Activated CD8-positive, alpha-beta T cell treated with anti-CD3 and anti-CD28 coated beads, Interleukin-2, amount 10 ng/mL, durations not matched to agents 7 days and 5 days (primary cell): ENCODE measurements at regions not wholly inside any gene's neighbourhood (a gene's known extent, or its start where the extent isn't known, plus 50 kb on each side); places are given as distances from the start of the nearest gene placed in this dataset.
"Not testable (repeated sequence)": the region's sequence is repeated elsewhere in the genome, so short reads cannot be mapped to it uniquely, and the experiment has no call there.

Source experiments
- ATAC-seq: fragments of 150-1000 bp; cut with Tn5 transposase; one replicate; pipeline ENCODE4 v1.10.0; 2021; ENCODE audit warnings: moderate library complexity
- CTCF ChIA-PET: fragments of 350-600 bp; sonication (Branson Sonifier 250); formaldehyde crosslinking; loops from one replicate; lab custom pipeline; 2021; ENCODE audit warnings: antibody characterized with exemption; lab: Charles Lee
- POLR2A ChIA-PET: fragments of 350-600 bp; sonication (Branson Sonifier 250); formaldehyde crosslinking; loops from one replicate; lab custom pipeline; 2021; ENCODE audit warnings: antibody characterized with exemption; lab: Charles Lee
- DNase-seq: peaks from one replicate; pipeline ENCODE4 v3.0.0-alpha.2; 2020
- H3K27ac Mint-ChIP-seq: one replicate; pipeline ENCODE4 v1.8.0; 2021; ENCODE audit warnings: mild to moderate bottlenecking, mixed read lengths
- H3K27me3 Mint-ChIP-seq: one replicate; pipeline ENCODE4 v1.8.0; 2021; ENCODE audit warnings: low read depth, mixed read lengths
- H3K36me3 Mint-ChIP-seq: one replicate; pipeline ENCODE4 v1.8.0; 2021; ENCODE audit warnings: low read depth, mixed read lengths
- H3K4me1 Mint-ChIP-seq: one replicate; pipeline ENCODE4 v1.8.0; 2021; ENCODE audit warnings: low read depth, mixed read lengths
- H3K4me3 Mint-ChIP-seq: one replicate; pipeline ENCODE4 v1.8.0; 2021; ENCODE audit warnings: mild to moderate bottlenecking, mixed read lengths
- H3K9me3 Mint-ChIP-seq: one replicate; pipeline ENCODE4 v1.8.0; 2022; ENCODE audit warnings: mixed read lengths; ENCODE audit not compliant: insufficient read depth

GRCh38 chr21:27026501-27026900, 59.6 kb upstream of the ADAMTS5 start:
- ChIA-PET CTCF (no interaction called here), POLR2A (no interaction called here)
- H3K27ac Mint-ChIP-seq: no peak overlapping the region
- H3K9me3 Mint-ChIP-seq: peaks cover 3% of the 10 kb centered on the region
- no peak overlapping the region for H3K4me3 Mint-ChIP-seq
- H3K36me3 Mint-ChIP-seq: no peaks in the 10 kb centered on the region
- no peaks in the 10 kb centered on the region for H3K4me1 Mint-ChIP-seq
- H3K27me3 Mint-ChIP-seq: no peaks in the 10 kb centered on the region
- ATAC-seq (no peak), DNase-seq (no peak)

- CTCF ChIA-PET, H3K4me1 Mint-ChIP-seq, ATAC-seq: not testable (repeated sequence)
Observed at GRCh38 chr21:27025708-27026107, 58.8 kb upstream of the ADAMTS5 start.

GRCh38 chr21:27024971-27025370, 58.1 kb upstream of the ADAMTS5 start:
- no peaks in the 10 kb centered on the region for H3K27me3 Mint-ChIP-seq
- ChIA-PET POLR2A (no interaction called here), CTCF (no interaction called here)

More at GRCh38 chr21:27025708-27026107, 58.8 kb upstream of the ADAMTS5 start:
- H3K9me3 Mint-ChIP-seq, H3K4me3 Mint-ChIP-seq, H3K36me3 Mint-ChIP-seq, DNase-seq, H3K27ac Mint-ChIP-seq, POLR2A ChIA-PET, H3K27me3 Mint-ChIP-seq: not testable (repeated sequence)

GRCh38 chr21:27024301-27024700, 57.4 kb upstream of the ADAMTS5 start:
- Mint-ChIP-seq H3K4me1 (no peaks in the 10 kb centered on the region), H3K4me3 (no peak overlapping the region), H3K27ac (no peak overlapping the region), H3K27me3 (no peaks in the 10 kb centered on the region), H3K9me3 (no peaks in the 10 kb centered on the region), H3K36me3 (no peaks in the 10 kb centered on the region)
- no peak for DNase-seq
- CTCF ChIA-PET: no interaction called here
- POLR2A ChIA-PET: no interaction called here
- ATAC-seq: no peak

More at GRCh38 chr21:27024971-27025370, 58.1 kb upstream of the ADAMTS5 start:
- DNase-seq (no peak), ATAC-seq (no peak)
- H3K9me3 Mint-ChIP-seq: peaks cover 3% of the 10 kb centered on the region
- H3K27ac Mint-ChIP-seq: no peak overlapping the region
- H3K36me3 Mint-ChIP-seq: no peaks in the 10 kb centered on the region
- H3K4me3 Mint-ChIP-seq: no peak overlapping the region
- H3K4me1 Mint-ChIP-seq: no peaks in the 10 kb centered on the region

- no peaks in the 10 kb centered on the region for H3K27me3 Mint-ChIP-seq
- no peak overlapping the region for H3K27ac Mint-ChIP-seq
- DNase-seq (no peak), ATAC-seq (no peak)
- no peak overlapping the region for H3K4me3 Mint-ChIP-seq
- H3K36me3 Mint-ChIP-seq: no peaks in the 10 kb centered on the region
- POLR2A ChIA-PET: no interaction called here
- no peaks in the 10 kb centered on the region for H3K9me3 Mint-ChIP-seq
- CTCF ChIA-PET: no interaction called here
- H3K4me1 Mint-ChIP-seq: no peaks in the 10 kb centered on the region
Observed at GRCh38 chr21:27023186-27023585, 56.3 kb upstream of the ADAMTS5 start.

GRCh38 chr21:27021801-27022200, 54.9 kb upstream of the ADAMTS5 start:
- CTCF ChIA-PET: no interaction called here
- ATAC-seq (no peak), DNase-seq (no peak)
- H3K4me3 Mint-ChIP-seq: no peak overlapping the region
- H3K27ac Mint-ChIP-seq: no peak overlapping the region
- POLR2A ChIA-PET: no interaction called here
- H3K27me3 Mint-ChIP-seq: no peaks in the 10 kb centered on the region
- H3K4me1 Mint-ChIP-seq: no peaks in the 10 kb centered on the region
- no peaks in the 10 kb centered on the region for H3K36me3 Mint-ChIP-seq
- H3K9me3 Mint-ChIP-seq: no peaks in the 10 kb centered on the region

GRCh38 chr21:27021046-27021445, 54.2 kb upstream of the ADAMTS5 start:
- Mint-ChIP-seq H3K9me3 (no peaks in the 10 kb centered on the region), H3K27me3 (no peaks in the 10 kb centered on the region), H3K4me1 (no peaks in the 10 kb centered on the region), H3K36me3 (no peaks in the 10 kb centered on the region), H3K27ac (no peak overlapping the region), H3K4me3 (no peak overlapping the region)
- POLR2A ChIA-PET: no interaction called here
- CTCF ChIA-PET: no interaction called here
- ATAC-seq (no peak), DNase-seq (no peak)

- Mint-ChIP-seq H3K4me3 (no peak overlapping the region), H3K27me3 (no peaks in the 10 kb centered on the region), H3K4me1 (no peaks in the 10 kb centered on the region), H3K9me3 (no peaks in the 10 kb centered on the region), H3K36me3 (no peaks in the 10 kb centered on the region), H3K27ac (no peak overlapping the region)
- DNase-seq (no peak), ATAC-seq (no peak)
- CTCF ChIA-PET: no interaction called here
- POLR2A ChIA-PET: no interaction called here
Observed at GRCh38 chr21:27017246-27017645, 50.4 kb upstream of the ADAMTS5 start.
